ENCODE measurements at regions not wholly inside any gene's neighbourhood (a gene's known extent, or its start where the extent isn't known, plus 50 kb on each side); places are given as distances from the start of the nearest gene placed in this dataset.

DNA sequence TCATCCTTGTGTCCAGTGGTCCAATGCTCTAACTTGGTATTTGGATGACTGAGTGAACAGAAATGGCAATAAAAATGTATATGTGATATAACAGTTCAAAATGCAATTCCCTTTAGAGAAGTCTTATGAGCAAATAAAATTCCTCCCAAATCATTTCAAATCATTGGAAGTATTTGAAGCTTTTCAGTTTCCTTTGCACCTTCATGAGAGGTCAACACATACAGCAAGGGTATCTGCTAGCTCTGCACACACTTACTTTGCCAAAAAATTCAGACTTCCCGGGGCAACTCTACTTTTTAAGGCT, 423.7 kb downstream of the ATP23 start:
- 71 to 83% methylated on average over 1 of the region's 1 CpG for WGBS, 2 donors (ENCODE audit: low coverage in 1 of 2)
- H3K4me1 ChIP-seq, result no peaks in the 10 kb centered on the region
- no peaks in the 10 kb centered on the region for H3K36me3 ChIP-seq
- no peak overlapping the region for H3K27ac ChIP-seq
- TF ChIP-seq POLR2A (IDR thresholded peaks at IDR 0.05) (no peak), POLR2AphosphoS5 (IDR thresholded peaks at IDR 0.05) (no peak), EP300 (IDR thresholded peaks at IDR 0.05) (no peak)
- TF ChIP-seq, protein P1, sequence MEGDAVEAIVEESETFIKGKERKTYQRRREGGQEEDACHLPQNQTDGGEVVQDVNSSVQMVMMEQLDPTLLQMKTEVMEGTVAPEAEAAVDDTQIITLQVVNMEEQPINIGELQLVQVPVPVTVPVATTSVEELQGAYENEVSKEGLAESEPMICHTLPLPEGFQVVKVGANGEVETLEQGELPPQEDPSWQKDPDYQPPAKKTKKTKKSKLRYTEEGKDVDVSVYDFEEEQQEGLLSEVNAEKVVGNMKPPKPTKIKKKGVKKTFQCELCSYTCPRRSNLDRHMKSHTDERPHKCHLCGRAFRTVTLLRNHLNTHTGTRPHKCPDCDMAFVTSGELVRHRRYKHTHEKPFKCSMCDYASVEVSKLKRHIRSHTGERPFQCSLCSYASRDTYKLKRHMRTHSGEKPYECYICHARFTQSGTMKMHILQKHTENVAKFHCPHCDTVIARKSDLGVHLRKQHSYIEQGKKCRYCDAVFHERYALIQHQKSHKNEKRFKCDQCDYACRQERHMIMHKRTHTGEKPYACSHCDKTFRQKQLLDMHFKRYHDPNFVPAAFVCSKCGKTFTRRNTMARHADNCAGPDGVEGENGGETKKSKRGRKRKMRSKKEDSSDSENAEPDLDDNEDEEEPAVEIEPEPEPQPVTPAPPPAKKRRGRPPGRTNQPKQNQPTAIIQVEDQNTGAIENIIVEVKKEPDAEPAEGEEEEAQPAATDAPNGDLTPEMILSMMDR (IDR thresholded peaks at IDR 0.05), result no peak
- H3K4me3 ChIP-seq, result no peak overlapping the region
- no peak for ATAC-seq
- no peaks in the 10 kb centered on the region for H3K9me3 ChIP-seq
- no peaks in the 10 kb centered on the region for H3K27me3 ChIP-seq

DNA sequence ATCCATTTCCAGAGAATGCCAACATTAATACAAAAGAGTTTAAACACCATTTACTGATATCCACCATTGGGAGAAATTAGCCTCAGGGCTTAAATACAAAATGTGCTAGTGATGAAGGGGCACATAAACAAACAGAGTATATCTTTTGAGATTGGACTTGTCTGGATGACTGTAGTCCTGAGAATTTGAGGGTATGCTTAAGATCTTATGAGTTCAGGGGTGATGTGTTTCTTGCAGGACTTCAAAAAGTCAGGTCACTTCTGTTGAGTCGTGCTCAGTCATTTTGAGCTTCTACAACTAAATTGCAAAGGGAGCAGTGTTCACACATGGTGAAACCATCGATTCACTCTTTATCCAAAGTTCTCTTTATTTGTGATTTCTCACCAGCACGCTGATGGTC, 425.7 kb downstream of the ATP23 start:
- Histone ChIP-seq H3K36me3 (no peaks in the 10 kb centered on the region), H3K4me1 (no peaks in the 10 kb centered on the region), H3K27ac (no peak overlapping the region), H3K27me3 (no peaks in the 10 kb centered on the region), H3K4me3 (no peak overlapping the region), H3K9me3 (peaks cover 0 to 12% (median 0%) of the 10 kb centered on the region in 3 donors)
- WGBS, 2 donors (ENCODE audit: low coverage in 1 of 2), result 69 to 83% methylated on average over 3 of the region's 3 CpGs
- no peak for ATAC-seq
- TF ChIP-seq POLR2AphosphoS5 (IDR thresholded peaks at IDR 0.05) (no peak), POLR2A (IDR thresholded peaks at IDR 0.05) (no peak), EP300 (IDR thresholded peaks at IDR 0.05) (no peak)
- TF ChIP-seq, protein P1 (IDR thresholded peaks at IDR 0.05), result no peak

DNA sequence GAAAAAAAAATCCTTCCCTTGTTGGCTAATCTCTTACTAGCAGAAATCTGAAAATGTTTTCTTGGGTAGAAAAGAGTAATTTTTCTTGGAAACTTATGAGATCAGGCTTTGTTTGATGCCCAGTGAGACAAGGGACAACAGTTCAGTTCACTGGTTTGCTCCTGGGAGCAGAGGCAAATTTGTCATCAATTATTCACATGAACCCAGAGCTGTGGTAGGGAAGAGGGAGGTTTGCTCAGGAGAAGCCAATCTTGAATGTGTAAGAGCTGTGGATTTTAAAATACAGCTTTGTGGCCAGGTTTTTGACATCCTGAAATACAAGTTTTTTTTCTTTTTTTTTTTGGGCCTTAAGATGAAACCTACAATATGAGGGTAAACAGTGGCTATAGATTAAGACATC, 426.6 kb downstream of the ATP23 start:
- Histone ChIP-seq H3K27ac (no peak overlapping the region), H3K9me3 (peaks cover 0 to 16% (median 0%) of the 10 kb centered on the region in 3 donors), H3K27me3 (no peaks in the 10 kb centered on the region), H3K36me3 (no peaks in the 10 kb centered on the region), H3K4me1 (no peaks in the 10 kb centered on the region), H3K4me3 (no peak overlapping the region)
- TF ChIP-seq EP300 (IDR thresholded peaks at IDR 0.05), result no peak
- TF ChIP-seq POLR2AphosphoS5 (IDR thresholded peaks at IDR 0.05), result no peak
- TF ChIP-seq POLR2A (IDR thresholded peaks at IDR 0.05), result no peak
- TF ChIP-seq, protein P1 (IDR thresholded peaks at IDR 0.05), result no peak
- ATAC-seq, result no peak

DNA sequence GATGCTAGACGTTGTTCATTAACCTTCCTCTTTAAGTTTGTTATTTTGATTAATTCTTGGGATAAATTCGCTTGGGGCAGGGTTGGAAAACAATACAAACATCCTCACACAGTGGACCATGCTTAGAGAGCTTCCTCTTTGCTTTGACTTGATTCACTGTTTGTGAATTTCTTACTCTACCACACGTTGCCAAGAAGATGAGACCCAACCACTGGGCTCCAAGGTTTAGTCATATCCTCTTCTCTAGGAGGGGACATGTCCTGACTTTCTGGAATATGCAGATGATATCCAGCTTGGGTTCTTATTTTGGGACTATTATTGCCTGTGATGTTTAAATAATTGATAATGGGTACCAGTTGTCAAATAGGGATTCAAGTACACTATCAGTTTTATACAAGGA, 428.2 kb downstream of the ATP23 start:
- ATAC-seq, result no peak
- Histone ChIP-seq H3K9me3 (peaks cover 0 to 16% (median 0%) of the 10 kb centered on the region in 3 donors), H3K27me3 (no peaks in the 10 kb centered on the region), H3K4me1 (no peaks in the 10 kb centered on the region), H3K27ac (no peak overlapping the region), H3K36me3 (no peaks in the 10 kb centered on the region), H3K4me3 (no peak overlapping the region)
- 74 to 90% methylated on average over 2 to 3 of the region's 3 CpGs for WGBS, 2 donors (ENCODE audit: low coverage in 1 of 2)
- TF ChIP-seq, protein P1 (IDR thresholded peaks at IDR 0.05), result no peak
- TF ChIP-seq POLR2A (IDR thresholded peaks at IDR 0.05), result no peak
- no peak for TF ChIP-seq EP300 (IDR thresholded peaks at IDR 0.05)
- no peak for TF ChIP-seq POLR2AphosphoS5 (IDR thresholded peaks at IDR 0.05)

DNA sequence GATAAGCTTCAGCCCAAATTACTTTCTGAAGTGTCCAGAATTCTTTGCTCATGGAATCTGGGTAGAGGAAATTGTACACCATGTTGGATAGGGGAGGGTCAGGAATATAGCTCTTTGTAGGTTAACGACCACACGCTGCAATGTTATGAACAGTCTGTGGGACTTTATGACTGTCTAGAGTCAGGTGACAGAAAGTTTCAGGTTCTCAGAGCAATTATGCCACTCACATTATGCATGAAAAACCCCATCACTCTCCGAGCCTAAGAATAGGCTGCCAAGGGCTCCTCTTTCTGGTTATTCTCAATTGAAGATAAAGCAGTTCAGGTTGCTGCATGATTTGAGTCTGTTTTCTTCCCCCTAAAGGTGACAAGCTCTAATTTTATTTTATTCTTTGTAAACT, 430.9 kb downstream of the ATP23 start:
- no peak for TF ChIP-seq EP300 (IDR thresholded peaks at IDR 0.05)
- TF ChIP-seq POLR2AphosphoS5 (IDR thresholded peaks at IDR 0.05), result no peak
- TF ChIP-seq, protein P1 (IDR thresholded peaks at IDR 0.05), result no peak
- TF ChIP-seq POLR2A (IDR thresholded peaks at IDR 0.05), result no peak
- Histone ChIP-seq H3K4me1 (no peaks in the 10 kb centered on the region), H3K27me3 (no peaks in the 10 kb centered on the region), H3K27ac (no peak overlapping the region), H3K9me3 (peaks cover 0 to 16% (median 0%) of the 10 kb centered on the region in 3 donors), H3K4me3 (no peak overlapping the region), H3K36me3 (no peaks in the 10 kb centered on the region)
- no peak for ATAC-seq
- 67 to 90% methylated on average over 3 of the region's 3 CpGs for WGBS, 2 donors (ENCODE audit: low coverage in 1 of 2)

Measured in gastroesophageal sphincter (tissue), 4 donors.